Gastrocnemius medialis (tissue), 4 donors: ENCODE measurements at regions not wholly inside any gene's neighbourhood (a gene's known extent, or its start where the extent isn't known, plus 50 kb on each side); places are given as distances from the start of the nearest gene placed in this dataset.

Experiments used
- CTCF ChIP-seq, 5 experiments: fragments of 450-650 bp in 3 of 5; fragments of 200-600 bp in 2 of 5; sonication (generic) in 2 of 5; IDR thresholded peaks in 4 of 5; conservative IDR thresholded peaks in 1 of 5; 1 replicate in 4 of 5; 2 replicates in 1 of 5; pipeline ENCODE4 v1.5.1; 2016 to 2019; ENCODE audit warnings: antibody characterized with exemption in 5 of 5, mild to moderate bottlenecking in 3 of 5, moderate library complexity in 3 of 5
- POLR2A ChIP-seq, 2 donors: fragments of 450-650 bp; IDR thresholded peaks; one replicate each; pipeline ENCODE4 v1.6.1; 2017; ENCODE audit warnings: antibody characterized with exemption in 2 of 2, mild to moderate bottlenecking in 2 of 2, moderate library complexity in 2 of 2

- TF ChIP-seq POLR2A (IDR thresholded peaks at IDR 0.05) = no peak
- TF ChIP-seq CTCF (IDR thresholded peaks at IDR 0.05 in 4 of 5, conservative IDR thresholded peaks at IDR 0.05 in 1 of 5) = no peak
Observed at GRCh38 chr2:104976603-104977120, 61.2 kb upstream of the MRPS9 start.
